Activated B cell treated with CpG ODN at 0.5 μM for 24 hours (primary cell): ENCODE measurements at regions not wholly inside any gene's neighbourhood (a gene's known extent, or its start where the extent isn't known, plus 50 kb on each side); places are given as distances from the start of the nearest gene placed in this dataset.
"Not testable (repeated sequence)": the region's sequence is repeated elsewhere in the genome, so short reads cannot be mapped to it uniquely, and the experiment has no call there.

Experiments used
- ATAC-seq: fragments of 200-7000 bp; cut with Tn5 transposase; one replicate; pipeline ENCODE4 v1.10.0; 2021; ENCODE audit warnings: low read depth, mild to moderate bottlenecking, moderate library complexity
- CTCF ChIA-PET: fragments of 350-600 bp; sonication (Branson Sonifier 250); formaldehyde crosslinking; loops from one replicate; lab custom pipeline; 2021; ENCODE audit warnings: antibody characterized with exemption; lab: Charles Lee
- POLR2A ChIA-PET: fragments of 350-600 bp; sonication (Branson Sonifier 250); formaldehyde crosslinking; loops from one replicate; lab custom pipeline; 2021; ENCODE audit warnings: antibody characterized with exemption; lab: Charles Lee
- DNase-seq: peaks from one replicate; pipeline ENCODE4 v3.0.0; 2022
- H3K27ac Mint-ChIP-seq: one replicate; pipeline ENCODE4 v1.8.0; 2020; ENCODE audit warnings: mixed read lengths
- H3K27me3 Mint-ChIP-seq: one replicate; pipeline ENCODE4 v1.8.0; 2021; ENCODE audit warnings: mixed read lengths
- H3K36me3 Mint-ChIP-seq: one replicate; pipeline ENCODE4 v1.8.0; 2021; ENCODE audit warnings: low read depth, mixed read lengths
- H3K4me1 Mint-ChIP-seq: one replicate; pipeline ENCODE4 v1.8.0; 2021; ENCODE audit warnings: mixed read lengths
- H3K4me3 Mint-ChIP-seq: one replicate; pipeline ENCODE4 v1.8.0; 2020; ENCODE audit warnings: mild to moderate bottlenecking, mixed read lengths
- H3K9me3 Mint-ChIP-seq: one replicate; pipeline ENCODE4 v1.8.0; 2020; ENCODE audit warnings: mixed read lengths
- CTCF ChIP-seq: fragments of 200-600 bp; IDR thresholded peaks from one replicate; pipeline ENCODE4 v1.8.0; 2022; ENCODE audit warnings: antibody characterized with exemption, mild to moderate bottlenecking
- intact Hi-C: fragments of 100-400 bp; cut with micrococcal nuclease; formaldehyde crosslinking; loops from one replicate; pipeline ENCODE4 v1.15.1; 2024

GRCh38 chr4:23969635-23970145 is 79.8 kb upstream of the PPARGC1A start:
- ChIA-PET CTCF (no interaction called here), POLR2A (no interaction called here)
- H3K27me3 Mint-ChIP-seq: no peaks in the 10 kb centered on the region
- no peak for TF ChIP-seq CTCF
- no peak overlapping the region for H3K27ac Mint-ChIP-seq
- intact Hi-C loops: no loop called here
- no peak for ATAC-seq
- DNase-seq: no peak
- no peaks in the 10 kb centered on the region for H3K36me3 Mint-ChIP-seq
- no peaks in the 10 kb centered on the region for H3K4me1 Mint-ChIP-seq
- no peak overlapping the region for H3K4me3 Mint-ChIP-seq
- peaks cover 2% of the 10 kb centered on the region for H3K9me3 Mint-ChIP-seq

GRCh38 chr4:23967281-23967680 is 77.4 kb upstream of the PPARGC1A start:
- POLR2A ChIA-PET: no interaction called here
- H3K27me3 Mint-ChIP-seq: no peaks in the 10 kb centered on the region
- no peak overlapping the region for H3K27ac Mint-ChIP-seq
- intact Hi-C loops: no loop called here
- DNase-seq: no peak
- peaks cover 4% of the 10 kb centered on the region for H3K9me3 Mint-ChIP-seq
- CTCF ChIA-PET: no interaction called here
- ATAC-seq: no peak
- H3K36me3 Mint-ChIP-seq: no peaks in the 10 kb centered on the region
- no peak for TF ChIP-seq CTCF
- no peaks in the 10 kb centered on the region for H3K4me1 Mint-ChIP-seq
- H3K4me3 Mint-ChIP-seq: no peak overlapping the region

- Mint-ChIP-seq H3K4me3 (no peak overlapping the region), H3K27me3 (no peaks in the 10 kb centered on the region), H3K36me3 (no peaks in the 10 kb centered on the region), H3K9me3 (peaks cover 4% of the 10 kb centered on the region), H3K27ac (no peak overlapping the region), H3K4me1 (no peaks in the 10 kb centered on the region)
- ATAC-seq (no peak), DNase-seq (no peak)
- ChIA-PET CTCF (no interaction called here), POLR2A (no interaction called here)
- TF ChIP-seq CTCF: no peak
- intact Hi-C loops: no loop called here
Measured at GRCh38 chr4:23966725-23967124, 76.9 kb upstream of the PPARGC1A start.

GRCh38 chr4:23962462-23962861 is 72.6 kb upstream of the PPARGC1A start:
- Mint-ChIP-seq H3K4me3 (no peak overlapping the region), H3K27ac (no peak overlapping the region), H3K27me3 (no peaks in the 10 kb centered on the region), H3K9me3 (peaks cover 3% of the 10 kb centered on the region), H3K36me3 (no peaks in the 10 kb centered on the region), H3K4me1 (no peaks in the 10 kb centered on the region)
- TF ChIP-seq CTCF: no peak
- intact Hi-C loops: no loop called here
- ATAC-seq (no peak), DNase-seq (no peak)
- CTCF ChIA-PET: no interaction called here
- POLR2A ChIA-PET: no interaction called here

GRCh38 chr4:23961395-23961794 is 71.5 kb upstream of the PPARGC1A start:
- H3K4me3 Mint-ChIP-seq, intact Hi-C loops, H3K4me1 Mint-ChIP-seq, H3K36me3 Mint-ChIP-seq, ATAC-seq, CTCF ChIA-PET, H3K27me3 Mint-ChIP-seq, POLR2A ChIA-PET, H3K9me3 Mint-ChIP-seq, DNase-seq, H3K27ac Mint-ChIP-seq: not testable (repeated sequence)
